OCI-LY1 (cell line): ENCODE measurements at regions not wholly inside any gene's neighbourhood (a gene's known extent, or its start where the extent isn't known, plus 50 kb on each side); places are given as distances from the start of the nearest gene placed in this dataset.

Source experiments
- H2AFZ ChIP-seq: fragments of 200-600 bp; sonication (generic), shearing (Covaris generic); 2 replicates; pipeline ENCODE4 v1.6.0; 2014; ENCODE audit warnings: antibody characterized with exemption, mild to moderate bottlenecking, low read length
- H3F3A ChIP-seq: fragments of 200-600 bp; sonication (generic), shearing (Covaris generic); 2 replicates; pipeline ENCODE4 v1.6.0; 2014; ENCODE audit warnings: mild to moderate bottlenecking, antibody characterized with exemption, low read length, moderate library complexity; ENCODE audit not compliant: insufficient read depth
- H3K27ac ChIP-seq: fragments of 200-600 bp; sonication (generic); 2 replicates; pipeline ENCODE4 v1.5.1; 2014; ENCODE audit warnings: low read length, mixed run types, mild to moderate bottlenecking, low read depth; ENCODE audit not compliant: poor library complexity, severe bottlenecking
- H3K27me3 ChIP-seq: fragments of 200-600 bp; sonication (generic); 2 replicates; pipeline ENCODE4 v1.6.0; 2014; ENCODE audit warnings: antibody characterized with exemption, mild to moderate bottlenecking, low read length, moderate library complexity; ENCODE audit not compliant: insufficient read depth
- H3K36me3 ChIP-seq: fragments of 200-600 bp; sonication (generic); 2 replicates; pipeline ENCODE4 v1.6.1; 2014; ENCODE audit warnings: mild to moderate bottlenecking, antibody characterized with exemption, low read length, moderate library complexity, mixed read lengths; ENCODE audit not compliant: insufficient read depth
- H3K4me1 ChIP-seq: fragments of 200-600 bp; sonication (generic); 2 replicates; pipeline ENCODE4 v1.5.1; 2014; ENCODE audit warnings: mild to moderate bottlenecking, low read length, moderate library complexity; ENCODE audit not compliant: insufficient read depth, severe bottlenecking
- H3K4me2 ChIP-seq: fragments of 200-600 bp; sonication (generic), shearing (Covaris generic); 2 replicates; pipeline ENCODE4 v1.6.1; 2014; ENCODE audit warnings: low read length
- H3K4me3 ChIP-seq: fragments of 200-600 bp; sonication (generic); 2 replicates; pipeline ENCODE4 v1.5.1; 2014; ENCODE audit warnings: low read length, low read depth, mild to moderate bottlenecking, mixed read lengths; ENCODE audit not compliant: poor library complexity, severe bottlenecking
- H3K79me2 ChIP-seq: fragments of 200-600 bp; shearing (Covaris generic); 2 replicates; pipeline ENCODE4 v1.6.1; 2016; ENCODE audit warnings: mixed run types, low read length, mixed read lengths; ENCODE audit not compliant: insufficient read depth
- H3K9ac ChIP-seq: fragments of 200-600 bp; sonication (generic), shearing (Covaris generic); 2 replicates; pipeline ENCODE4 v1.6.1; 2014; ENCODE audit warnings: mild to moderate bottlenecking, low read length, mixed read lengths
- H3K9me2 ChIP-seq: fragments of 200-600 bp; sonication (generic), shearing (Covaris generic); 2 replicates; pipeline ENCODE4 v1.6.1; 2014; ENCODE audit warnings: low read depth, mild to moderate bottlenecking, low read length, mixed read lengths
- H3K9me3 ChIP-seq: fragments of 200-600 bp; shearing (Covaris generic); 2 replicates; pipeline ENCODE4 v1.6.1; 2014; ENCODE audit warnings: low read length, mixed read lengths
- H4K20me1 ChIP-seq: fragments of 200-600 bp; sonication (generic), shearing (Covaris generic); 2 replicates; pipeline ENCODE4 v1.6.0; 2016; ENCODE audit warnings: mild to moderate bottlenecking, low read length; ENCODE audit not compliant: insufficient read depth
- CTCF ChIP-seq: fragments of 200-600 bp; sonication (generic), shearing (Covaris generic); IDR thresholded peaks from 2 replicates; pipeline ENCODE4 v1.5.1; 2017; ENCODE audit warnings: mild to moderate bottlenecking, antibody characterized with exemption, low read length, moderate library complexity, mixed read lengths
- EZH2 ChIP-seq: fragments of 200-600 bp; sonication (generic), shearing (Covaris generic); IDR thresholded peaks from 2 replicates; pipeline ENCODE4 v1.8.0; 2017; ENCODE audit warnings: borderline replicate concordance, mixed run types, mild to moderate bottlenecking, antibody characterized with exemption, low read length, moderate library complexity, mixed read lengths

- Histone ChIP-seq H4K20me1 (no peaks in the 10 kb centered on the region), H3F3A (no peaks in the 10 kb centered on the region), H3K4me2 (no peak overlapping the region), H3K9me3 (no peaks in the 10 kb centered on the region), H3K36me3 (no peaks in the 10 kb centered on the region), H3K79me2 (no peaks in the 10 kb centered on the region), H3K4me1 (no peaks in the 10 kb centered on the region), H3K4me3 (no peak overlapping the region), H3K27ac (no peak overlapping the region), H3K9ac (no peak overlapping the region), H2AFZ (no peak overlapping the region), H3K27me3 (no peaks in the 10 kb centered on the region), H3K9me2 (no peaks in the 10 kb centered on the region)
- TF ChIP-seq EZH2 (no peak), CTCF (no peak)
These were observed 144.7 kb downstream of the COL6A3 start for GRCh38 chr2:237269138-237269875.

DNA sequence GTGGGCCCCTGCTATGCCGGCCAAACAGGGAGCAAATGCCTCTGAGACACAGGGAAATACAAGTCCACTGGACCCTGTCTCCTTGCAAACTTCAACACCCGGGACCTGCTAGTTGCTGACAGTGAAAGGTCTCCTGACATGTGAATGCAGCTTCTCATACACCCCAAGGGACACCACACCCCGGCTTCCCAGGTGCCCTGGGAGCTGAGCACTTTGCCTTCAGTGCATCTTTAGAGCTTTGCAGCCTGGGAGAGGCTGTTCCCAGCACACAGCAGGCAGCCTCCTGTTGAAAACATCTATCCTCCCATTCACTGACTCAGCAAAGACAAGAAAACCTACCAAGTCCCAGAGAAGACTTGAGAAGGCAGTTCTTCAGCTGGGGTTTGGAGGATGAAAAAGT lies 143.4 kb downstream of the COL6A3 start:
- Histone ChIP-seq H3K36me3 (no peaks in the 10 kb centered on the region), H3K9me2 (no peaks in the 10 kb centered on the region), H3K9ac (no peak overlapping the region), H3K27ac (no peak overlapping the region), H3K27me3 (no peaks in the 10 kb centered on the region), H3K9me3 (no peaks in the 10 kb centered on the region), H3K79me2 (no peaks in the 10 kb centered on the region), H3K4me3 (no peak overlapping the region), H2AFZ (no peak overlapping the region), H3K4me1 (no peaks in the 10 kb centered on the region), H3K4me2 (no peak overlapping the region), H3F3A (no peaks in the 10 kb centered on the region), H4K20me1 (no peaks in the 10 kb centered on the region)
- TF ChIP-seq CTCF = no peak
- TF ChIP-seq EZH2 = no peak

DNA sequence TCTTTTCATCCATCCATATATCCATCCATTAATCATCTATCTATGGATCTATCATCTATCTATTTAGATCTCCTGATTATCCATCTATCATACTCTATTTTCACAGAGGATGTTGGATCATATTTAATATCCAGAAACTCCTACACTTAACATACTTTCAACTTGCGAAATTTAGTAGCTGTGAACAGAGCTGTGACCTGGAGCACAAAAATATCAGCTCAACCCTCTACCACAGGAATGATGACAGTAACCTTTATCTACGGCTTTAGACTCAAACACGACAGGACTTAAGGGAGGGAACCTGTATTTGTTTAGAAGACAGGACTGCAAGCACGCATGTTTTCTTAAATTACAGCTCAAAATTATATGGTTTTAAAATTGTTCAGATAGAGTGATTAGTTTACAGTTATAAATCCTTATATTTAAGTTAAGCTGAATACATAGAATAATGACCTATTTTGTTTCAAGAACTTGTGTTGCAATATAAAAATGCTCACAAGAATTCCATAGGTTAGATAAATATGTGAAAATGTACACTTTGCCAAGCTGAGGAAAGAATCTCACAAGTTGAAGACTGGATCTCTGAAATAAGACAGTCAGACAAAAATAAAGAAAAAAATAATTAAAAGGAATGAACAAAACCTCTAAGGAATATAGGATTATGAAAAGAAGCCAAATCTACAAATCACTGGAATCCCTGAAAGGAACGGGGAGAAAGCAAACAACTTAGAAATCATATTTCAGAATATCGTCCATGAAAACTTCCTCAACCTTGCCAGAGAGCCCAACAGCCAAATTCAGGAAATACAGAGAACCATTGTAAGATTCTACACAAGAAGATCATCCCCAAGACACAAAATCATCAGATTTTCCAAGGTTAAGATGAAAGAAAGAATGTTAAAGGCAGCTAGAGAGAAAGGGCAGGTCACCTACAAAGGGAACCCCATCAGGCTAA lies 142.0 kb downstream of the COL6A3 start:
- Histone ChIP-seq H3K9ac (no peak overlapping the region), H3K4me3 (no peak overlapping the region), H2AFZ (no peak overlapping the region), H4K20me1 (no peaks in the 10 kb centered on the region), H3F3A (no peaks in the 10 kb centered on the region), H3K9me3 (no peaks in the 10 kb centered on the region), H3K4me2 (no peak overlapping the region), H3K9me2 (no peaks in the 10 kb centered on the region), H3K27me3 (0 out of 2 replicates have a peak, but pooled peaks cover 4% of the 10 kb centered on the region), H3K79me2 (no peaks in the 10 kb centered on the region), H3K27ac (no peak overlapping the region), H3K4me1 (no peaks in the 10 kb centered on the region), H3K36me3 (no peaks in the 10 kb centered on the region)
- TF ChIP-seq EZH2 (no peak), CTCF (no peak)
